Neural cell (in vitro differentiated cells): ENCODE measurements at regions not wholly inside any gene's neighbourhood (a gene's known extent, or its start where the extent isn't known, plus 50 kb on each side); places are given as distances from the start of the nearest gene placed in this dataset.

Experiments
- EP300 ChIP-seq: fragments of 450-650 bp; conservative IDR thresholded peaks from 2 replicates; pipeline ENCODE4 v1.6.1; 2014; ENCODE audit warnings: antibody characterized with exemption, mild to moderate bottlenecking, moderate library complexity; ENCODE audit not compliant: poor library complexity, severe bottlenecking
- EZH2 ChIP-seq: fragments of 200-600, 300-800 bp; shearing (Covaris generic), sonication (generic); IDR thresholded peaks from 2 replicates; pipeline ENCODE4 v1.6.1; 2014; ENCODE audit warnings: antibody characterized with exemption, low read length, borderline replicate concordance, mild to moderate bottlenecking; ENCODE audit not compliant: insufficient read depth, poor library complexity, severe bottlenecking
- TF ChIP-seq, protein P1 (sequence below): fragments of 450-650 bp; IDR thresholded peaks from 2 replicates; pipeline ENCODE4 v1.5.1; 2014; ENCODE audit warnings: antibody characterized with exemption, mild to moderate bottlenecking, moderate library complexity; ENCODE audit not compliant: poor library complexity, severe bottlenecking

DNA sequence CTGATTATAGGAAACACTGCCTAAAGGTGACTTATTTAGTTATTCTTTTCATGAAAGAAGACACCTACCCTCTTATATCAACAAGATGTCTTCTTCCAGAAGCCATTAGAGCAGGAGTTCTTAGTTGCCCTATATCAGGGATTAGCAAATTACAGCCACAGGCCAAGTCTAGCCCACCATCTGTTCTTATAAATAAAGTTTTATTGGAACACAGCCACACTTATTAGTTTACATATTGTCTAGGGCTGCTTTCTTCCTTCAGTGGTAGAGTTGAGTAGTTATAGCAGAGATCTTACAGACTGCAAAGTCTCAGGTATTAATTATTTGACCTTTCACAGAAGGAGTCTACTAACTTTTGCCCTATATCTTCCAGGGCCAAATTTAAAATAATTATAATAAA lies 157.2 kb upstream of the NOCT start:
- TF ChIP-seq, protein P1, sequence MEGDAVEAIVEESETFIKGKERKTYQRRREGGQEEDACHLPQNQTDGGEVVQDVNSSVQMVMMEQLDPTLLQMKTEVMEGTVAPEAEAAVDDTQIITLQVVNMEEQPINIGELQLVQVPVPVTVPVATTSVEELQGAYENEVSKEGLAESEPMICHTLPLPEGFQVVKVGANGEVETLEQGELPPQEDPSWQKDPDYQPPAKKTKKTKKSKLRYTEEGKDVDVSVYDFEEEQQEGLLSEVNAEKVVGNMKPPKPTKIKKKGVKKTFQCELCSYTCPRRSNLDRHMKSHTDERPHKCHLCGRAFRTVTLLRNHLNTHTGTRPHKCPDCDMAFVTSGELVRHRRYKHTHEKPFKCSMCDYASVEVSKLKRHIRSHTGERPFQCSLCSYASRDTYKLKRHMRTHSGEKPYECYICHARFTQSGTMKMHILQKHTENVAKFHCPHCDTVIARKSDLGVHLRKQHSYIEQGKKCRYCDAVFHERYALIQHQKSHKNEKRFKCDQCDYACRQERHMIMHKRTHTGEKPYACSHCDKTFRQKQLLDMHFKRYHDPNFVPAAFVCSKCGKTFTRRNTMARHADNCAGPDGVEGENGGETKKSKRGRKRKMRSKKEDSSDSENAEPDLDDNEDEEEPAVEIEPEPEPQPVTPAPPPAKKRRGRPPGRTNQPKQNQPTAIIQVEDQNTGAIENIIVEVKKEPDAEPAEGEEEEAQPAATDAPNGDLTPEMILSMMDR: no peak
- TF ChIP-seq EP300 (no peak), EZH2 (no peak)
